ENCODE measurements at regions not wholly inside any gene's neighbourhood (a gene's known extent, or its start where the extent isn't known, plus 50 kb on each side); places are given as distances from the start of the nearest gene placed in this dataset.
"Not testable (repeated sequence)": the region's sequence is repeated elsewhere in the genome, so short reads cannot be mapped to it uniquely, and the experiment has no call there.

DNA sequence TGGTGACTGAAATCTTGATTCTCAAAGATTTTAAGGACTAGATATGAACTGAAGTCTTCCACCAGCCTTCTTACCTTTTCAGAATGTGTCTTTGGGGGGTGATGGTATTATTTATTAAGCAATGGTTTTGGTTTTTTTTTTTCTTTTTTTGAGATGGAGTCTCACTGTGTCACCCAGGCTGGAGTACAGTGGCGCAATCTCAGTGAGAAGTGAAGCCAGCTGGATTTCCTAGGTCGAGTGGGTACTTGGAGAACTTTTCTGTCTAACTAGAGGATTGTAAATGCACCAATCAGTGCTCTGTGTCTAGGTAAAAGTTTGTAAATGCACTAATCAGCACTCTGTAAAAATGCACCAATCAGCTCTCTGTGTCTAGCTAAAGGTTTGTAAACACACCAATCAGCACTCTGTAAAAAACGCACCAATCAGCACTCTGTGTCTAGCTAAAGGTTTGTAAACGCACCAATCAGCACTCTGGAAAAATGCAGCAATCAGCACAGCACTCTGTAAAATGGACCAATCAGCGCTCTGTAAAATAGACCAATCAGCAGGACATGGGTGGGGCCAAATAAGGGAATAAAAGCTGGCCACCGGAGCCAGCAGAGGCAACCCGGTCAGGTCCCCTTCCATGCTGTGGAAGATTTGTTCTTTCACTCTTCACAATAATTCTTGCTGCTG, 97.1 kb downstream of the COPRS start:
- H4K20me1 ChIP-seq (replicated peaks; ENCODE audit: control insufficient read depth, insufficient read depth, low read length); ATAC-seq; H3K36me3 ChIP-seq (ENCODE audit: control insufficient read depth, insufficient read depth, low read length); H3K9me1 ChIP-seq (ENCODE audit: control insufficient read depth, insufficient read depth, low read length); H3K4me2 ChIP-seq (ENCODE audit: insufficient read depth, low read length); CTCF ChIA-PET (ENCODE audit: low intra/inter-chr PET ratio); H3K4me3 ChIP-seq; BruUV-seq (replicated peaks); H2AFZ ChIP-seq (ENCODE audit: low read depth, low read length); H3K4me1 ChIP-seq (replicated peaks in 1 of 2; ENCODE audit: control insufficient read depth in 2 of 2, insufficient read depth in 2 of 2, low read length in 2 of 2); FAIRE-seq; intact Hi-C loops (cut with micrococcal nuclease); in situ Hi-C loops (cut with MboI); H3K27ac ChIP-seq (ENCODE audit: extremely low read depth, low read depth, low read length); H3K79me2 ChIP-seq (ENCODE audit: control insufficient read depth, insufficient read depth, low read length); H3K9me3 ChIP-seq (replicated peaks; ENCODE audit: control insufficient read depth, insufficient read depth, low read depth, low read length); H3K27me3 ChIP-seq (ENCODE audit: control insufficient read depth in 2 of 2, insufficient read depth in 2 of 2, low read length in 2 of 2); H3K9ac ChIP-seq (ENCODE audit: insufficient read depth in 1 of 2, low read depth in 2 of 2, low read length in 2 of 2): not testable (repeated sequence)
- peak in 1 of 4 experiments; percentile 20 for DNase-seq (ENCODE audit: extremely low read depth in 1 of 4, low spot score in 3 of 4)
- TF ChIP-seq NFYB (IDR thresholded peaks at IDR 0.05; ENCODE audit: extremely low read depth, insufficient read length) (peak; percentile 69), C11orf30 (IDR thresholded peaks at IDR 0.05; ENCODE audit: low read depth) (peak; percentile 56), FOS (IDR thresholded peaks at IDR 0.05; ENCODE audit: extremely low read depth, insufficient read length) (peak; percentile 42), ASH1L (IDR thresholded peaks at IDR 0.05; ENCODE audit: borderline replicate concordance, low read depth, partially characterized antibody) (peak; percentile 76), ZNF316 (IDR thresholded peaks at IDR 0.05) (peak; percentile 74), MAFG (tag; conservative IDR thresholded peaks at IDR 0.05) (peak; percentile 52), POLR2H (tag; IDR thresholded peaks at IDR 0.05; ENCODE audit: low read depth) (peak; percentile 52; the same call in 1 of the 2 replicates)
- 6% methylated on average over 7 of the region's 7 CpGs for WGBS (ENCODE audit: insufficient coverage, low coverage, missing lambda C conversion rate)
- POLR2A ChIA-PET = interaction anchor here (0.9 to 1.6 kb wide), 3 partner anchors 11 to 53 kb away, joined by 3 to 5 read pairs (median 3); no protein-coding TSS in a partner anchor
